GM12872 (cell line): ENCODE measurements at regions not wholly inside any gene's neighbourhood (a gene's known extent, or its start where the extent isn't known, plus 50 kb on each side); places are given as distances from the start of the nearest gene placed in this dataset.

Experiments
- TF ChIP-seq, protein P1 (sequence below): IDR thresholded peaks from 3 replicates; pipeline ENCODE4 v1.5.1; 2011; ENCODE audit warnings: low read depth, mild to moderate bottlenecking, low read length, moderate library complexity; ENCODE audit not compliant: insufficient read depth

DNA sequence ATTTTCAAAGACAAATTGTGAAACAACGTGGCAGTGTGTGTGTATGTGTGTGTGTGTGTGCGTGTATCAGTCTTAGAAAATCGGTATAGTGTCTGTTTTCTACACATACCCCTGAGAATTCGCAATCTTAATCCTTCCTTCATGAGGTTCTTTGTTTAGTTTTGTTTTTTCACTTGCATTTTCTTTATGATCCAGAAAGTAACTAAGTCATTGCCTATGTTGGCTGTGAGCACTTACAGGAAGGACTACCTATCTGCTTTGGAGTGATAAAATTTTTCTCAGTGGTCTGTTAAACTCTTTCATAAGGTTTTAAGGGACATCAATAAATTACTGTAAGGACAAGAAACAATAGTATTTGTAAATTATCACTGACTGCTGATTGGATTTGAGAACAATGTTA is 1587.1 kb downstream of the PCDH9 start:
- TF ChIP-seq, protein P1, sequence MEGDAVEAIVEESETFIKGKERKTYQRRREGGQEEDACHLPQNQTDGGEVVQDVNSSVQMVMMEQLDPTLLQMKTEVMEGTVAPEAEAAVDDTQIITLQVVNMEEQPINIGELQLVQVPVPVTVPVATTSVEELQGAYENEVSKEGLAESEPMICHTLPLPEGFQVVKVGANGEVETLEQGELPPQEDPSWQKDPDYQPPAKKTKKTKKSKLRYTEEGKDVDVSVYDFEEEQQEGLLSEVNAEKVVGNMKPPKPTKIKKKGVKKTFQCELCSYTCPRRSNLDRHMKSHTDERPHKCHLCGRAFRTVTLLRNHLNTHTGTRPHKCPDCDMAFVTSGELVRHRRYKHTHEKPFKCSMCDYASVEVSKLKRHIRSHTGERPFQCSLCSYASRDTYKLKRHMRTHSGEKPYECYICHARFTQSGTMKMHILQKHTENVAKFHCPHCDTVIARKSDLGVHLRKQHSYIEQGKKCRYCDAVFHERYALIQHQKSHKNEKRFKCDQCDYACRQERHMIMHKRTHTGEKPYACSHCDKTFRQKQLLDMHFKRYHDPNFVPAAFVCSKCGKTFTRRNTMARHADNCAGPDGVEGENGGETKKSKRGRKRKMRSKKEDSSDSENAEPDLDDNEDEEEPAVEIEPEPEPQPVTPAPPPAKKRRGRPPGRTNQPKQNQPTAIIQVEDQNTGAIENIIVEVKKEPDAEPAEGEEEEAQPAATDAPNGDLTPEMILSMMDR, result no peak

DNA sequence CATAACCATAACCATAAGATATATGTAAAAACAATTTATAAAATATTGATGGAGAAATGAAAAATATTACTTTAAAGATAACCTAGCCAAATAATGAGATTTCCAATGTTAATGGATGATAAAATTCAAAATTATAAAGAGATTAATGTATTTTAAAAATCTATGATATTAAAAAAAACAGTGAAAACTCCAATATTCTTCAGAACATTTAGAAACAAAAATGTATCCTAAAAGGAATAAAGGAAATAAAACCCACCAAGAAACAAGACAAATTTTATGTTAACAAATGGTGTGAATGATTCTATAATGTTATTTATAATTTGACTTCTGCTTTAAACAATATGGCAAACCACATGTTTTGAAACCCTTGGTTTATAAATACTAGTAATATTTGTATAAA is 1587.8 kb downstream of the PCDH9 start:
- TF ChIP-seq, protein P1, result no peak

DNA sequence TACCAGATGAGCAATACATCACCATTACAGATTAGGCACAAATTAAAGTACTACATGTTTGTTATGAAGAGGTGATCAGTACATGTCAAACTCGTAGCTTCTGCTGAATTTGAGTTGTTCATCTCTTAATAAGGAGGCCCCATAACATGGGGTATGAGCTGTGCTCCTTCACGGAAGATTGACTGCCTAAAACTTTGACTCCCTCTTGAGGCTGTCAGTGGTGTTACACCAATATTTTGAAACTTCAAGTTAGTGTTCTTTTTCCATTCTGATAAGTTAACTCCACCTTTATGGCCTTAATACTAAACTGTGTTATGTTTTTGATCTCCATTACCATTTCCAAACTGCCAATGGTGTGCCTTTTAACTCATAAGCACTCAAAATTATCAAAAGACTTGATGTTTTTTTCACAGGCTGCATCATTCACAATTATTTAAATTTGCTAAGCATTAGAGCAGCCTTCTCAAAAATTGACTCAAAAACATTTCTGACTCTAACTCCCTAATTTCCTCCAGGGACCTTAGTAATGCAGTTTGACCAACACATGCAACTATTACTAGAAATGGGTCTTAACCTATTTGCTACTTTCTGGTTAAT is 1591.5 kb downstream of the PCDH9 start:
- TF ChIP-seq, protein P1, result peak; percentile 67

DNA sequence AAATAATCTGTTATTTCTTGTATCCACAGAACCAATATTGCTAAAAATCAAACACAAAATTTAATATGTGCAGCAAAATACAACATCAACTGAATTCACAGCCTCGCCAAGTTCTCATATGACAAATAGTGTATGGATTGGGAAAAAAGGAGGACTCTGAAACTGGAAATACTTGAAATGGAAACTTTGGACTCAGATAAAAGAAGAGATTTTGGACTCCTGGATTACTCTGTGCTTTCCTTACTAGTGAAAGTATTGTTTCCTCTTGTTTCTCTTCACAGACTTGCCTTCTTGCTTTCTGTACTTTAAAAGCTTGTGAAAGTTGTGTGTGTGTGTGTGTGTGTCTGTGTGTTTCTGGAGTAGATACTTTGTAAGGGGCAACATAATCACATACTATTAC is 1596.3 kb downstream of the PCDH9 start:
- TF ChIP-seq, protein P1, result no peak

DNA sequence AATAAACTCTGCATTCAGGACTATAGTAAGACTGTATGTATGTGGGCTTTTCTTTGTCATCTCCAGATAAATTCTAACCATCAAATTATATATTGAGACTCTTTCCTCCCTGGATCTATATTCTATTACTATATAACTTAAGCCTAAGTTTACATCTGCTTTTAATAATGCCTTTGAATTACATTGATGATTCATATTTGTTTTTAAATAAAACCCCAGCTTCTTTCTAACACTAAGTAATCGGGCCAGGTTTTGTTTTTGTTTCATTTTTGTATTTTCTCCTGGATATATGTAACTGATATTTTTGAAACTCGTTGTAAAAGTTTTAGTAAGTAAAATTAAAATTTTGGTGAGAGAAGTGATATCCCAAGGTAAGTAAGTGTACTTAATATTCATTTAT is 1599.1 kb downstream of the PCDH9 start:
- TF ChIP-seq, protein P1, result no peak

DNA sequence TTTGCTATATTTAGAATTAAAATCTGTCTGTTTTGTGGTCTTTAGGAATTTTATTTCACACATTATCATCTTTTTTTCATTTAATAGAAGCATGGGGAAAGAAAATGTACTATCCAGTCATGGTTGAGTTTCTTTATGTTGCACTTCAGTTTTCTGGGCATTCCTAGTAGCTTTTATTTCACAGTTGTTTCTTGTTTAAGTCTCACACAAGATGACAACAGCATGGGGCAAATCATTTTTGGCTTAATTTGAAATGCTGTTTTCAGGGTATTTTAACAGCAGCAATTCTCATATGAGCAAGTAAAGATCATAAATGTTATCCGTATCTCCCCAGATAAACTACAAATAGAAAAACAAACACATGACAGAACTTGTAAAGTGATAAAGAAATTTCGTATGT is 1600.2 kb downstream of the PCDH9 start:
- TF ChIP-seq, protein P1, result no peak

DNA sequence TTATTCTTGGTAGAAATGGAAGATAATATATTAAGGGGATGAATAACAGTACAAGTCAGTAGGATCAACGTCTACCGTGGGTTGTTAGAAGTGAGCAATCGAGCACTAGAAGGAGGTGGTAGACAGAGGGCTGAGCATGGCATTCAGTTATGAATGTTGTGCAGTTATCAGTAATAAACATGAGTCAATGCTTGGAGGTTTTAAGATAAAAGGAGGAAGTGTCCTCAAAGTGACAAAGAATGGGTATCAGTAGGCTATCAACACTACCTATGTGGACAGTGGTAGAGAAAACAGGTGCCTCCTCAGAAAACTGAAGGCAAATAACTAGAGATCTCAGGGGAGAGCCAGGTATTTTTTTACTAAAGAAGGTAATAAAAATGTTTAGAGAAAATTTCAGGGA is 1607.0 kb downstream of the PCDH9 start:
- TF ChIP-seq, protein P1, result no peak
